ENCODE measurements at regions not wholly inside any gene's neighbourhood (a gene's known extent, or its start where the extent isn't known, plus 50 kb on each side); places are given as distances from the start of the nearest gene placed in this dataset.

DNA sequence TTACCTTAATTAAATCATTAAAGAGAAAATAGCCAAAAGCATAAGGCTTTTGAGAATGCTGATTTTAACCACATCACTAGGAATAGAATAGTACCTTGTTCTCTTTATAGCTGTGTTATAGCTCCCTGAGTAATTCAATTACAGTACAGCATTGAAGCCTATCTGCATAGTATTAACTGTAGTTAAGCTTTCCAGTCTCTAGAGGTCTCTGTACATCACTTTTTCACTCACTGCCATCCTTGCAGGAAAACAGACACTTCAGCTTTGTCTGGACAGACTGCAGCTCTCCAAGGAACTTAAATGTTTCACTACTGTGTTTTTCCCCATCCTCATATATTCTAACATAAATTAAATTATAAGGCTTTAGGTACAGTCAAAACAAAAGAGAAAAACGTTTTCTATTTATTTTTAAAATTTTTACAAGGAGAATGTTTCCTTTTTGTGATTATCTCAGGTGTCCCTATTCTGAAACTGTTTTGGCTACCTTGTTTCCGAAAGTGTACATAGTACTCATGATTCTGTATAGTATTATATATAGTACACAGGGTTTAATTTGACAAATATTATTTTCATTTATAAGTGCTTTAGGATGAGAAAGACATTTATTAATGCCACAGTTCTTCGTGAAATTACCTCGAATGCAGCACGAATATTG lies 407.9 kb downstream of the PCDH18 start:
- TF ChIP-seq, protein P1, sequence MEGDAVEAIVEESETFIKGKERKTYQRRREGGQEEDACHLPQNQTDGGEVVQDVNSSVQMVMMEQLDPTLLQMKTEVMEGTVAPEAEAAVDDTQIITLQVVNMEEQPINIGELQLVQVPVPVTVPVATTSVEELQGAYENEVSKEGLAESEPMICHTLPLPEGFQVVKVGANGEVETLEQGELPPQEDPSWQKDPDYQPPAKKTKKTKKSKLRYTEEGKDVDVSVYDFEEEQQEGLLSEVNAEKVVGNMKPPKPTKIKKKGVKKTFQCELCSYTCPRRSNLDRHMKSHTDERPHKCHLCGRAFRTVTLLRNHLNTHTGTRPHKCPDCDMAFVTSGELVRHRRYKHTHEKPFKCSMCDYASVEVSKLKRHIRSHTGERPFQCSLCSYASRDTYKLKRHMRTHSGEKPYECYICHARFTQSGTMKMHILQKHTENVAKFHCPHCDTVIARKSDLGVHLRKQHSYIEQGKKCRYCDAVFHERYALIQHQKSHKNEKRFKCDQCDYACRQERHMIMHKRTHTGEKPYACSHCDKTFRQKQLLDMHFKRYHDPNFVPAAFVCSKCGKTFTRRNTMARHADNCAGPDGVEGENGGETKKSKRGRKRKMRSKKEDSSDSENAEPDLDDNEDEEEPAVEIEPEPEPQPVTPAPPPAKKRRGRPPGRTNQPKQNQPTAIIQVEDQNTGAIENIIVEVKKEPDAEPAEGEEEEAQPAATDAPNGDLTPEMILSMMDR (IDR thresholded peaks at IDR 0.05; ENCODE audit: low read length): peak; percentile 49
- TF ChIP-seq EZH2 (IDR thresholded peaks at IDR 0.05; ENCODE audit: borderline replicate concordance, low read length): no peak

Measured in OCI-LY1 (cell line).